GM21367 (cell line): ENCODE measurements at regions not wholly inside any gene's neighbourhood (a gene's known extent, or its start where the extent isn't known, plus 50 kb on each side); places are given as distances from the start of the nearest gene placed in this dataset.
"Not testable (repeated sequence)": the region's sequence is repeated elsewhere in the genome, so short reads cannot be mapped to it uniquely, and the experiment has no call there.

Source experiments
- ATAC-seq: cut with Tn5 transposase; IDR thresholded peaks from one replicate; pipeline ENCODE4 v1.9.1; 2021; ENCODE audit not compliant: unreplicated experiment

- no peak for ATAC-seq
Observed at GRCh38 chr7:29619111-29619510, 55.5 kb downstream of the PRR15 start.

GRCh38 chr7:29619848-29620555 is 56.4 kb downstream of the PRR15 start:
- ATAC-seq: no peak

- ATAC-seq: no peak
Observed at GRCh38 chr7:29620556-29620930, 56.9 kb downstream of the PRR15 start.

- no peak for ATAC-seq
Observed at GRCh38 chr7:29622335-29623265, 59.0 kb downstream of the PRR15 start.

GRCh38 chr7:29623973-29624372 is 60.3 kb downstream of the PRR15 start:
- no peak for ATAC-seq

GRCh38 chr7:29626730-29627129 is 63.1 kb downstream of the PRR15 start:
- no peak for ATAC-seq

- no peak for ATAC-seq
Observed at GRCh38 chr7:29627631-29628030, 64.0 kb downstream of the PRR15 start.

- ATAC-seq: no peak
Observed at GRCh38 chr7:29629507-29629906, 65.9 kb downstream of the PRR15 start.

GRCh38 chr7:29635067-29636008 is 71.7 kb downstream of the PRR15 start:
- ATAC-seq: not testable (repeated sequence)

GRCh38 chr7:29636009-29636351 is 72.3 kb downstream of the PRR15 start:
- no peak for ATAC-seq

- ATAC-seq: no peak
Observed at GRCh38 chr7:29637374-29637773, 73.7 kb downstream of the PRR15 start.

GRCh38 chr7:29638841-29639240 is 75.2 kb downstream of the PRR15 start:
- not testable (repeated sequence) for ATAC-seq

GRCh38 chr7:29639386-29639785 is 75.8 kb downstream of the PRR15 start:
- ATAC-seq: no peak

GRCh38 chr7:29639886-29640595 is 76.4 kb downstream of the PRR15 start:
- ATAC-seq: no peak

GRCh38 chr7:29641651-29642050 is 78.0 kb downstream of the PRR15 start:
- ATAC-seq: no peak

- ATAC-seq: no peak
Observed at GRCh38 chr7:29642494-29643155, 79.0 kb downstream of the PRR15 start.

GRCh38 chr7:29646116-29646515 is 82.5 kb downstream of the PRR15 start:
- not testable (repeated sequence) for ATAC-seq

GRCh38 chr7:29647020-29647654 is 83.5 kb downstream of the PRR15 start:
- ATAC-seq: no peak

- ATAC-seq: not testable (repeated sequence)
Observed at GRCh38 chr7:29647691-29648210, 84.1 kb downstream of the PRR15 start.
